Nephron progenitor cell (in vitro differentiated cells): ENCODE measurements at regions not wholly inside any gene's neighbourhood (a gene's known extent, or its start where the extent isn't known, plus 50 kb on each side); places are given as distances from the start of the nearest gene placed in this dataset.

Experiments
- DNase-seq: peaks from one replicate; pipeline ENCODE4 v3.0.0; 2021
- H3K27ac Mint-ChIP-seq: 2 replicates; pipeline ENCODE4 v1.8.0; 2021; ENCODE audit warnings: mild to moderate bottlenecking, moderate library complexity, mixed read lengths
- H3K27me3 Mint-ChIP-seq: 2 replicates; pipeline ENCODE4 v1.8.0; 2021; ENCODE audit warnings: mild to moderate bottlenecking, low read depth, mixed read lengths; ENCODE audit not compliant: poor library complexity
- H3K36me3 Mint-ChIP-seq: 2 replicates; pipeline ENCODE4 v1.8.0; 2021; ENCODE audit warnings: low read depth, mixed read lengths
- H3K4me1 Mint-ChIP-seq: 2 replicates; pipeline ENCODE4 v1.8.0; 2021; ENCODE audit warnings: mixed read lengths
- H3K4me3 Mint-ChIP-seq: 2 replicates; pipeline ENCODE4 v1.8.0; 2021; ENCODE audit warnings: mild to moderate bottlenecking, moderate library complexity, mixed read lengths
- H3K9me3 Mint-ChIP-seq: 2 replicates; pipeline ENCODE4 v1.8.0; 2021; ENCODE audit warnings: mild to moderate bottlenecking, moderate library complexity, mixed read lengths
- TF ChIP-seq, protein P1 (sequence below): fragments of 200-600 bp; sonication (generic); IDR thresholded peaks from 2 replicates; pipeline ENCODE4 v1.5.0; 2021; ENCODE audit warnings: antibody characterized with exemption

DNA sequence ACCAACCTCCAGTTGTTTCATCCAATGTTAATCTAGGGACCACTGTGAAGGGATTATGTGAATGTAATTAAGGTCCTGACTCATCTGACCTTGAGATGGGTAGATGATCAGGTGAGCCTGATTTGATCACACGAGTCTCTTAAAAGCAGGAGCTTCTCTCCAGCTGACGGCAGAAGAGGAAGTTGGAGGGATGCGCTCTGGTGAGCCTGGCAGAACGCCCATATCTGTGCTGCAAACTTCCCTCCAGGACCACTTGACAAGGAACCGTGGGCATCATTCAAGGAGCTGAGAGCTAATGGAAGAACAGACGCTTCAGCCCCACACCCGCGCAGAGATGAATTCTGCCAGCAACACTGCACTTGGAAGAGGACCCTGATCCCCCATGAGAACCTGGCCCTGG lies 642.4 kb downstream of the TNS3 start:
- Mint-ChIP-seq H3K36me3 (no peaks in the 10 kb centered on the region), H3K4me1 (no peaks in the 10 kb centered on the region), H3K27me3 (peaks cover 23% of the 10 kb centered on the region), H3K4me3 (no peak overlapping the region), H3K9me3 (peaks cover 4% of the 10 kb centered on the region), H3K27ac (no peak overlapping the region)
- TF ChIP-seq, protein P1, sequence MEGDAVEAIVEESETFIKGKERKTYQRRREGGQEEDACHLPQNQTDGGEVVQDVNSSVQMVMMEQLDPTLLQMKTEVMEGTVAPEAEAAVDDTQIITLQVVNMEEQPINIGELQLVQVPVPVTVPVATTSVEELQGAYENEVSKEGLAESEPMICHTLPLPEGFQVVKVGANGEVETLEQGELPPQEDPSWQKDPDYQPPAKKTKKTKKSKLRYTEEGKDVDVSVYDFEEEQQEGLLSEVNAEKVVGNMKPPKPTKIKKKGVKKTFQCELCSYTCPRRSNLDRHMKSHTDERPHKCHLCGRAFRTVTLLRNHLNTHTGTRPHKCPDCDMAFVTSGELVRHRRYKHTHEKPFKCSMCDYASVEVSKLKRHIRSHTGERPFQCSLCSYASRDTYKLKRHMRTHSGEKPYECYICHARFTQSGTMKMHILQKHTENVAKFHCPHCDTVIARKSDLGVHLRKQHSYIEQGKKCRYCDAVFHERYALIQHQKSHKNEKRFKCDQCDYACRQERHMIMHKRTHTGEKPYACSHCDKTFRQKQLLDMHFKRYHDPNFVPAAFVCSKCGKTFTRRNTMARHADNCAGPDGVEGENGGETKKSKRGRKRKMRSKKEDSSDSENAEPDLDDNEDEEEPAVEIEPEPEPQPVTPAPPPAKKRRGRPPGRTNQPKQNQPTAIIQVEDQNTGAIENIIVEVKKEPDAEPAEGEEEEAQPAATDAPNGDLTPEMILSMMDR, result no peak
- no peak for DNase-seq

DNA sequence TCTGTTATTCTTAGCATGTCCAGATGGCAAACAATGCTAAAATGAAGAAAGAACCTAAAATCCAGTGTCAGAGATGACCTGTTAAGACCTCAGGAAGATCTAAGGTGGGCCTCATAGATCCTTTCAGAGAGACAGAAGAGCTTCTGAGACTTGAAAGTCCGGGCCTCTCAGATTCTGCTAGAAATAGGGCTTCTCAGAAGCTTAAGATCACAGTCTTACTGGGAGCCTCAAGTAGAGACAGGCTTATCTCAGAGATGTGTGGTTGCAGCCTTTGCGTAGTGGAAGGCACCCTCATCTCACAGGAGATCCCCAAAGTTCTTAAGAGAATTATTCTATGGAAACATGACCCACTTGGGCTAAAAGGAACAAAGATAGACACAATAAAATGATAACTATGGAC lies 642.8 kb downstream of the TNS3 start:
- Mint-ChIP-seq H3K4me3 (no peak overlapping the region), H3K27me3 (peaks cover 23% of the 10 kb centered on the region)

GRCh38 chr7:46937826-46938225 lies 644.1 kb downstream of the TNS3 start:
- peaks cover 7% of the 10 kb centered on the region for H3K4me1 Mint-ChIP-seq
- no peaks in the 10 kb centered on the region for H3K36me3 Mint-ChIP-seq
- peaks cover 20% of the 10 kb centered on the region for H3K27me3 Mint-ChIP-seq
- H3K9me3 Mint-ChIP-seq, result peaks cover 4% of the 10 kb centered on the region
- TF ChIP-seq, protein P1, result no peak
- no peak overlapping the region for H3K27ac Mint-ChIP-seq
- DNase-seq, result no peak
- no peak overlapping the region for H3K4me3 Mint-ChIP-seq

More for the DNA sequence above, 642.8 kb downstream of the TNS3 start:
- H3K27ac Mint-ChIP-seq, result no peak overlapping the region
- TF ChIP-seq, protein P1, result no peak
- H3K36me3 Mint-ChIP-seq, result no peaks in the 10 kb centered on the region
- H3K9me3 Mint-ChIP-seq, result peaks cover 4% of the 10 kb centered on the region
- no peak for DNase-seq
- peaks cover 4% of the 10 kb centered on the region for H3K4me1 Mint-ChIP-seq

DNA sequence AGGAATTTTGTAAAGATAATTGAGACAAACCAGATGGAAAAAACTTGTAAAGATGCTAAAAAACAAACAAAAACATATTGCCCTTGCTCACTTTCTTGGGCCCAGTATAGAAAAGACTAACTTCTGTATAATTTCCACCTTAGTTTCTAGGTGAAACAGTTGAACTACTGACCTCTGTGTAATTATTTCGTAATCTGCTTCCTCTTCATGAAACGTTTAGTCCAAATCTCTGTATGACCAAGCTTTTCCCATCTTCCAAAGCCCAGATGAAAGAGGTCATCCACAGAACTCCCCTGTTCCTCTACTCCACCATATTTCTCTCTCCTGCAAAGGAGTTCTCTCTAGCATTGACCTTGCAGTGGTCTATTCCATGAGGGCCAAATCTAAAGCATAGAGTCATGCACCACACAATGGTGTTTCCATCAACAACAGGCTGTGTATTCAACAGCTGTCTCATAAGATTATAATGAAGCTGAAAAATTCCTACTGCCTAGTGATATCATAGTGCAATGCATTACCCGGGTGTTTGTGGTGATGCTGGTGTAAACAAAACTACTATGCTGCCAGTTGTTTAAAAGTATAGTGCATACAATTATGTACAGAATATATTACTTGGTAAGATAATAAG lies 647.6 kb downstream of the TNS3 start:
- TF ChIP-seq, protein P1, result no peak
- peaks cover 13% of the 10 kb centered on the region for H3K27me3 Mint-ChIP-seq
- H3K4me3 Mint-ChIP-seq, result no peak overlapping the region
- no peaks in the 10 kb centered on the region for H3K36me3 Mint-ChIP-seq
- H3K27ac Mint-ChIP-seq, result no peak overlapping the region
- peaks cover 27% of the 10 kb centered on the region for H3K4me1 Mint-ChIP-seq
- peaks cover 4% of the 10 kb centered on the region for H3K9me3 Mint-ChIP-seq
- DNase-seq, result no peak

GRCh38 chr7:46933596-46933995 lies 648.3 kb downstream of the TNS3 start:
- Mint-ChIP-seq H3K4me1 (peaks cover 27% of the 10 kb centered on the region), H3K4me3 (no peak overlapping the region), H3K36me3 (no peaks in the 10 kb centered on the region), H3K27me3 (peaks cover 12% of the 10 kb centered on the region), H3K9me3 (peaks cover 4% of the 10 kb centered on the region), H3K27ac (no peak overlapping the region)
- no peak for DNase-seq
- TF ChIP-seq, protein P1, result no peak

- Mint-ChIP-seq H3K36me3 (no peaks in the 10 kb centered on the region), H3K27ac (no peak overlapping the region), H3K27me3 (peaks cover 12% of the 10 kb centered on the region), H3K4me3 (no peak overlapping the region), H3K9me3 (peaks cover 4% of the 10 kb centered on the region), H3K4me1 (peaks cover 32% of the 10 kb centered on the region)
- no peak for DNase-seq
- TF ChIP-seq, protein P1, result no peak
Observed at GRCh38 chr7:46932676-46933424, 649.1 kb downstream of the TNS3 start.
